Ascending aorta (tissue), 2 donors: ENCODE measurements at regions not wholly inside any gene's neighbourhood (a gene's known extent, or its start where the extent isn't known, plus 50 kb on each side); places are given as distances from the start of the nearest gene placed in this dataset.

Experiments used
- DNase-seq, 2 donors: peaks; one replicate each; pipeline ENCODE4 v3.0.0-alpha.2; 2019; ENCODE audit warnings: low spot score in 2 of 2
- H3K27ac ChIP-seq, 2 donors: fragments of 200-600 bp; sonication (generic); one replicate each; pipeline ENCODE4 v1.5.1; 2016 to 2017; ENCODE audit warnings: mild to moderate bottlenecking in 1 of 2
- H3K27me3 ChIP-seq: fragments of 200-600 bp; sonication (generic); one replicate; pipeline ENCODE4 v1.5.1; 2017
- H3K36me3 ChIP-seq, 2 donors: fragments of 200-600 bp; sonication (generic); one replicate each; pipeline ENCODE4 v1.5.1; 2016
- H3K4me1 ChIP-seq, 2 donors: fragments of 200-600 bp; sonication (generic); one replicate each; pipeline ENCODE4 v1.5.1; 2016 to 2017; ENCODE audit warnings: mild to moderate bottlenecking in 1 of 2
- H3K4me3 ChIP-seq, 2 donors: fragments of 200-600 bp; sonication (generic); one replicate each; pipeline ENCODE4 v1.5.1; 2016 to 2017; ENCODE audit warnings: mild to moderate bottlenecking in 1 of 2
- H3K9me3 ChIP-seq, 2 donors: fragments of 200-600 bp; sonication (generic); one replicate each; pipeline ENCODE4 v1.5.1; 2016
- CTCF ChIP-seq, 3 experiments: fragments of 200-600 bp in 2 of 3; fragments of 450-650 bp in 1 of 3; sonication (generic) in 2 of 3; IDR thresholded peaks; one replicate each; pipeline ENCODE4 v1.5.1; 2016 to 2019; ENCODE audit warnings: antibody characterized with exemption in 3 of 3, mild to moderate bottlenecking in 1 of 3, moderate library complexity in 1 of 3
- intact Hi-C: fragments of 100-400 bp; cut with DNase I; formaldehyde crosslinking; loops from one replicate; pipeline ENCODE4 v1.15.1; 2023

GRCh38 chr18:41113885-41114482 lies 841.0 kb upstream of the PIK3C3 start:
- no peaks in the 10 kb centered on the region for H3K9me3 ChIP-seq
- H3K36me3 ChIP-seq = no peaks in the 10 kb centered on the region
- intact Hi-C loops = no loop called here
- H3K4me1 ChIP-seq = no peaks in the 10 kb centered on the region
- TF ChIP-seq CTCF (IDR thresholded peaks at IDR 0.05) = no peak
- no peak overlapping the region for H3K4me3 ChIP-seq
- no peak for DNase-seq
- H3K27ac ChIP-seq = no peak overlapping the region
- no peaks in the 10 kb centered on the region for H3K27me3 ChIP-seq

GRCh38 chr18:41099451-41099850 lies 855.6 kb upstream of the PIK3C3 start:
- Histone ChIP-seq H3K9me3 (no peaks in the 10 kb centered on the region), H3K4me1 (no peaks in the 10 kb centered on the region), H3K4me3 (no peak overlapping the region), H3K36me3 (no peaks in the 10 kb centered on the region), H3K27ac (no peak overlapping the region), H3K27me3 (no peaks in the 10 kb centered on the region)
- no peak for TF ChIP-seq CTCF (IDR thresholded peaks at IDR 0.05)
- DNase-seq = no peak
- intact Hi-C loops = no loop called here

GRCh38 chr18:41096504-41096903 lies 858.5 kb upstream of the PIK3C3 start:
- no peaks in the 10 kb centered on the region for H3K27me3 ChIP-seq
- no peak overlapping the region for H3K4me3 ChIP-seq
- no peaks in the 10 kb centered on the region for H3K36me3 ChIP-seq
- no peak for TF ChIP-seq CTCF (IDR thresholded peaks at IDR 0.05)
- intact Hi-C loops = no loop called here
- H3K4me1 ChIP-seq = no peaks in the 10 kb centered on the region
- H3K27ac ChIP-seq = no peak overlapping the region
- H3K9me3 ChIP-seq = no peaks in the 10 kb centered on the region
- no peak for DNase-seq

GRCh38 chr18:41077076-41077475 lies 878.0 kb upstream of the PIK3C3 start:
- Histone ChIP-seq H3K4me3 (no peak overlapping the region), H3K27ac (no peak overlapping the region), H3K36me3 (no peaks in the 10 kb centered on the region), H3K27me3 (no peaks in the 10 kb centered on the region), H3K4me1 (no peaks in the 10 kb centered on the region), H3K9me3 (no peaks in the 10 kb centered on the region)
- no peak for DNase-seq
- intact Hi-C loops = no loop called here
- no peak for TF ChIP-seq CTCF (IDR thresholded peaks at IDR 0.05)

GRCh38 chr18:41075212-41075611 lies 879.8 kb upstream of the PIK3C3 start:
- Histone ChIP-seq H3K4me1 (no peaks in the 10 kb centered on the region), H3K27ac (no peak overlapping the region), H3K4me3 (no peak overlapping the region), H3K36me3 (no peaks in the 10 kb centered on the region), H3K9me3 (no peaks in the 10 kb centered on the region), H3K27me3 (no peaks in the 10 kb centered on the region)
- no peak for TF ChIP-seq CTCF (IDR thresholded peaks at IDR 0.05)
- intact Hi-C loops = no loop called here
- DNase-seq = no peak
